HL-60 (cell line): ENCODE measurements at regions not wholly inside any gene's neighbourhood (a gene's known extent, or its start where the extent isn't known, plus 50 kb on each side); places are given as distances from the start of the nearest gene placed in this dataset.

Experiments used
- DNase-seq, 2 experiments: peaks; one replicate each; pipeline ENCODE4 v3.0.0-alpha.2; 2010 to 2020; ENCODE audit warnings: low read depth in 1 of 2, low spot score in 1 of 2
- H3K27ac ChIP-seq: fragments of 250-450 bp; sonication (Bioruptor Pico); replicated peaks from 2 replicates; pipeline ENCODE4 v1.5.1; 2020; ENCODE audit warnings: mild to moderate bottlenecking, moderate library complexity
- H3K27me3 ChIP-seq: fragments of 250-450 bp; sonication (Bioruptor Pico); 2 replicates; pipeline ENCODE4 v1.5.1; 2021; ENCODE audit warnings: mild to moderate bottlenecking, moderate library complexity; ENCODE audit not compliant: insufficient read depth, poor library complexity, severe bottlenecking
- H3K4me3 ChIP-seq: replicated peaks from 2 replicates; pipeline ENCODE4 v1.5.1; 2011; ENCODE audit warnings: mild to moderate bottlenecking, control low read depth, low read length; ENCODE audit not compliant: insufficient read depth
- CTCF ChIP-seq: IDR thresholded peaks from one replicate; pipeline ENCODE4 v1.5.1; 2011; ENCODE audit warnings: low read length, control low read depth, inconsistent platforms; ENCODE audit not compliant: insufficient read depth
- GABPA ChIP-seq: IDR thresholded peaks from 2 replicates; pipeline ENCODE4 v1.6.1; 2012; ENCODE audit warnings: low read depth
- POLR2AphosphoS5 ChIP-seq: IDR thresholded peaks from 2 replicates; pipeline ENCODE4 v1.6.1; 2012; ENCODE audit warnings: low read depth
- REST ChIP-seq: IDR thresholded peaks from 2 replicates; pipeline ENCODE4 v1.6.1; 2012; ENCODE audit warnings: low read depth; ENCODE audit not compliant: insufficient replicate concordance
- SPI1 ChIP-seq: IDR thresholded peaks from 2 replicates; pipeline ENCODE4 v1.6.1; 2012; ENCODE audit warnings: low read depth, mild to moderate bottlenecking, borderline replicate concordance

GRCh38 chr9:23120630-23121029, 674.0 kb downstream of the DMRTA1 start:
- Histone ChIP-seq H3K27ac (no peak overlapping the region), H3K4me3 (no peak overlapping the region), H3K27me3 (no peaks in the 10 kb centered on the region)
- no peak for DNase-seq
- TF ChIP-seq GABPA: no peak
- no peak for TF ChIP-seq POLR2AphosphoS5
- TF ChIP-seq CTCF: no peak
- TF ChIP-seq REST: no peak
- TF ChIP-seq SPI1: no peak

- peak; percentile 58; the same call in 1 of the 2 replicates for TF ChIP-seq SPI1
- TF ChIP-seq CTCF: no peak
- no peak overlapping the region for H3K27ac ChIP-seq
- DNase-seq: peak in 1 of 2 experiments; percentile 14
- no peak overlapping the region for H3K4me3 ChIP-seq
- H3K27me3 ChIP-seq: no peaks in the 10 kb centered on the region
Observed at GRCh38 chr9:23123048-23123632, 676.5 kb downstream of the DMRTA1 start.

- Histone ChIP-seq H3K4me3 (no peak overlapping the region), H3K27ac (no peak overlapping the region), H3K27me3 (no peaks in the 10 kb centered on the region)
- TF ChIP-seq GABPA (no peak), REST (no peak), CTCF (no peak), SPI1 (no peak), POLR2AphosphoS5 (no peak)
- DNase-seq: no peak
Observed at GRCh38 chr9:23145467-23145866, 680.6 kb downstream of the ELAVL2 start.

- no peak for DNase-seq
- H3K27ac ChIP-seq: no peak overlapping the region
- H3K27me3 ChIP-seq: no peaks in the 10 kb centered on the region
- TF ChIP-seq REST (no peak), CTCF (no peak), SPI1 (no peak), GABPA (no peak), POLR2AphosphoS5 (no peak)
- no peak overlapping the region for H3K4me3 ChIP-seq
Observed at GRCh38 chr9:23153058-23153457, 673.0 kb downstream of the ELAVL2 start.
